Mesothelial cell of epicardium (in vitro differentiated cells): ENCODE measurements at regions not wholly inside any gene's neighbourhood (a gene's known extent, or its start where the extent isn't known, plus 50 kb on each side); places are given as distances from the start of the nearest gene placed in this dataset.

Experiments
- DNase-seq, 2 experiments: peaks; one replicate each; pipeline ENCODE4 v3.0.0; 2021; ENCODE audit warnings: low spot score in 2 of 2; ENCODE audit not compliant: unreplicated experiment in 2 of 2
- H3K27ac Mint-ChIP-seq: 2 replicates; pipeline ENCODE4 v1.8.0; 2021; ENCODE audit warnings: mixed read lengths
- H3K27me3 Mint-ChIP-seq: 2 replicates; pipeline ENCODE4 v1.8.0; 2021; ENCODE audit warnings: low read depth, mixed read lengths
- H3K36me3 Mint-ChIP-seq: 2 replicates; pipeline ENCODE4 v1.8.0; 2021; ENCODE audit warnings: mixed read lengths
- H3K4me1 Mint-ChIP-seq: 2 replicates; pipeline ENCODE4 v1.8.0; 2021; ENCODE audit warnings: mixed read lengths
- H3K4me3 Mint-ChIP-seq: 2 replicates; pipeline ENCODE4 v1.8.0; 2021; ENCODE audit warnings: mild to moderate bottlenecking, moderate library complexity, mixed read lengths
- H3K9me3 Mint-ChIP-seq: 2 replicates; pipeline ENCODE4 v1.8.0; 2021; ENCODE audit warnings: mixed read lengths
- CTCF ChIP-seq: fragments of 200-600 bp; sonication (generic); IDR thresholded peaks from one replicate; pipeline ENCODE4 v1.5.0; 2021; ENCODE audit warnings: antibody characterized with exemption; ENCODE audit not compliant: unreplicated experiment

GRCh38 chr12:92338102-92338501, 192.5 kb upstream of the BTG1 start:
- Mint-ChIP-seq H3K4me1 (peaks cover 29% of the 10 kb centered on the region), H3K9me3 (no peaks in the 10 kb centered on the region)

GRCh38 chr12:92337128-92337527, 191.5 kb upstream of the BTG1 start:
- Mint-ChIP-seq H3K4me3 (no peak overlapping the region), H3K27ac (no peak overlapping the region), H3K36me3 (no peaks in the 10 kb centered on the region), H3K4me1 (peaks cover 29% of the 10 kb centered on the region), H3K27me3 (no peaks in the 10 kb centered on the region), H3K9me3 (no peaks in the 10 kb centered on the region)
- no peak for TF ChIP-seq CTCF
- no peak for DNase-seq

More at GRCh38 chr12:92338102-92338501, 192.5 kb upstream of the BTG1 start:
- no peaks in the 10 kb centered on the region for H3K27me3 Mint-ChIP-seq
- H3K4me3 Mint-ChIP-seq = no peak overlapping the region
- no peaks in the 10 kb centered on the region for H3K36me3 Mint-ChIP-seq
- no peak overlapping the region for H3K27ac Mint-ChIP-seq
- no peak for TF ChIP-seq CTCF
- no peak for DNase-seq

- Mint-ChIP-seq H3K27me3 (no peaks in the 10 kb centered on the region), H3K9me3 (no peaks in the 10 kb centered on the region), H3K36me3 (no peaks in the 10 kb centered on the region), H3K27ac (no peak overlapping the region), H3K4me1 (peaks cover 29% of the 10 kb centered on the region), H3K4me3 (no peak overlapping the region)
- no peak for DNase-seq
- no peak for TF ChIP-seq CTCF
Observed at GRCh38 chr12:92336641-92337040, 191.0 kb upstream of the BTG1 start.

GRCh38 chr12:92335831-92336230, 190.2 kb upstream of the BTG1 start:
- no peaks in the 10 kb centered on the region for H3K9me3 Mint-ChIP-seq

GRCh38 chr12:92334552-92334951, 188.9 kb upstream of the BTG1 start:
- no peaks in the 10 kb centered on the region for H3K27me3 Mint-ChIP-seq
- H3K27ac Mint-ChIP-seq = no peak overlapping the region
- H3K4me3 Mint-ChIP-seq = no peak overlapping the region
- no peak for TF ChIP-seq CTCF
- no peak for DNase-seq
- no peaks in the 10 kb centered on the region for H3K36me3 Mint-ChIP-seq
- no peaks in the 10 kb centered on the region for H3K9me3 Mint-ChIP-seq
- peaks cover 14% of the 10 kb centered on the region for H3K4me1 Mint-ChIP-seq

More at GRCh38 chr12:92335831-92336230, 190.2 kb upstream of the BTG1 start:
- H3K27me3 Mint-ChIP-seq = no peaks in the 10 kb centered on the region
- DNase-seq = no peak
- TF ChIP-seq CTCF = no peak
- no peak overlapping the region for H3K27ac Mint-ChIP-seq
- H3K36me3 Mint-ChIP-seq = no peaks in the 10 kb centered on the region
- H3K4me3 Mint-ChIP-seq = no peak overlapping the region
- peaks cover 23% of the 10 kb centered on the region for H3K4me1 Mint-ChIP-seq

- TF ChIP-seq CTCF = no peak
- no peak for DNase-seq
- Mint-ChIP-seq H3K4me1 (peaks cover 14% of the 10 kb centered on the region), H3K27ac (no peak overlapping the region), H3K9me3 (no peaks in the 10 kb centered on the region), H3K27me3 (no peaks in the 10 kb centered on the region), H3K36me3 (no peaks in the 10 kb centered on the region), H3K4me3 (no peak overlapping the region)
Observed at GRCh38 chr12:92332552-92332951, 186.9 kb upstream of the BTG1 start.
